HG03342 (cell line): ENCODE measurements at regions not wholly inside any gene's neighbourhood (a gene's known extent, or its start where the extent isn't known, plus 50 kb on each side); places are given as distances from the start of the nearest gene placed in this dataset.
"Not testable (repeated sequence)": the region's sequence is repeated elsewhere in the genome, so short reads cannot be mapped to it uniquely, and the experiment has no call there.

Experiments used
- ATAC-seq: cut with Tn5 transposase; IDR thresholded peaks from one replicate; pipeline ENCODE4 v1.9.1; 2021; ENCODE audit warnings: mild to moderate bottlenecking, moderate library complexity; ENCODE audit not compliant: unreplicated experiment

DNA sequence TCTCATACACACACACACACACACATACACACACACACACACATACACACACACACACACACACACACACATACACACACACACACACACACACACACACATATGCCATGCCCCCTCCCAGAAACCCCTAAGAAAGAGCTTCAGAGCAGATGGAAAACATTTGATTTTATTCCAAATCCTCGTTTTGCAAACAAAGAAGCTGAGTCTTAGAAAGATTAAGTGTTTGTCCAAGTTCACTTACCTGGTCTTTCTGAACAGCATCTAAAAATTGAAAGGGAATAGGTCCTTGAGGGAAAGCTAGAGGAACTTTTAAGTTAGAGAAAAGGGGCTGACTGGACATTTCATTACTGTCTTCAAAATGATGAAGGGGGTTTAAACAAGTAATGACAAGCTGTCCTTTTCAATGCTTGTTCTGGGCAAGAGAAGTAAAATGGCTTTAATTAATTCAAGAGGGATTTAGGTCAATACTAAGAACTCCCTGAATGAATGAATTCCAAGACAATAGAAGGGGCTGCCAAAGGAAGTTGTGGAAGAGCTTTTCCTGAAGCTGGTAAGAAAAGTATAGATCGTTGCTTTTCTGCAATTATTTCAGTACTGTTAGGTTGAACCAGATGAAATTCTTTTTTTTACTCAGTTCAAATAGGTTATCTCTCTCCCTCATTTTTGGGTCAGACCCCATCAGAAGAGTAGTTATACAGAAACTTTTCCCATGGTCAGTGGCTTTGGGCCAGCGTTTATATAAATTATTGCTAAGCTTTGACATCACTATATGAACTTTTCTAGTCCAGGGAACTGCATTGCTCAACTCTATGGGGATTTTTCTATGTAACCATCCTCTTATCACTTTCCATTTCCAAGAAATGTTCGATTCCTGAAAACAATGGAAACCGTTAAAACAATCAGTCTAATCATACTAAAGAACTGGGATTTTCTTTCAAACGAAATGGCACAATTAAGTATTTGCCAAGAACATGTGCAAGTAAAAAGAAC is 261.4 kb downstream of the MTERF1 start:
- no peak for ATAC-seq

DNA sequence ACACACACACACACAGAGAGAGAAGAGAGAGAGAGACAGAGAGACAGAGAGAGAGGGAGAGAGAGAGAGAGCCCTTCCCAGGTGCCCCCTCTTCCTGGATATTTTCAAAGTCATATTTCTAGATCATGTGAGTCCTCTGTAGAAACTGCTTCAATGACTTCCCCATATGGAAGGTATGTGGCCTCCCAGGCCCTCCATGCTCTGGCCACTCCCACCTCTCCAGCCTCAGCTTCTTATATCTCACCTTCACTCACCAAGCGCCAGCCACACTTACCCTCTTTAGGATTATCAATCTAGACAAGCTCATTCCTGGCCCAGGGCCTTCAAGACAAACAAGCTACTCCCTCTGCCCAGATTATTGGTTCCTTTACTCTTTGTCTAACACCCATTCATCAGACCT is 259.7 kb downstream of the MTERF1 start:
- no peak for ATAC-seq

DNA sequence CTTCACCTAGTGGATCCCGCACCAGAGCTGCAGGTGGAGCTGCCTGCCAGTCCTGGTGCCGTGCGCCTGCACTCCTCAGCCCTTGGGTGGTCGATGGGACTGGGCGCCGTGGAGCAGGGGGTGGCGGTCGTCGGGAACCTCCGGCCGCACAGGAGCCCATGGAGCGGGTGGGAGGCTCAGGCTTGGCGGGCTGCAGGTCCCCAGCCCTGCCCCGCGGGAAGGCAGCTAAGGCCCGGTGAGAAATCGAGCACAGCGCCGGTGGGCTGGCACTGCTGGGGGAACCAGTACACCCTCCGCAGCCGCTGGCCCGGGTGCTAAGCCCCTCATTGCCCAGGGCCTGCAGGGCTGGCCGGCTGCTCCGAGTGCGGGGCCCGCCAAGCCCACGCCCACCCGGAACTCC is 253.2 kb downstream of the MTERF1 start:
- not testable (repeated sequence) for ATAC-seq

DNA sequence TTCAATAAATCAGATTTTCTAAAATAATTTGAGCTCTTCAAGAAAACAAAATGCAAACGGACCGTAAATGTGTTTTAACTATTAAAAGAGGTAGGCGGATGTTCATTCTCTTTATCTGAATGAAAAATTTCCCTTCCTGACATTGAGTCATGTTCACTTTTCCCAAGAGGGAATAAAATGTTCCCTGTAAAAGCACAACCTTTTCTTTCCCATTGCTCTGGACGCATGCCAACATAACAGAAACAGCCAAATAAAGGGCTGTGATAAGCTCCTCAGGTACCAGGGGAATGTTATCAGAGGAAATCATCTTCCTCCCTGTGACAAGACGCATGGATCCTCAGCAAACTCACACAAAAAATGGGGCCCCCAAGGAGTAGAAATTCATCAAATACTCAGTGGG is 251.8 kb downstream of the MTERF1 start:
- ATAC-seq: no peak

DNA sequence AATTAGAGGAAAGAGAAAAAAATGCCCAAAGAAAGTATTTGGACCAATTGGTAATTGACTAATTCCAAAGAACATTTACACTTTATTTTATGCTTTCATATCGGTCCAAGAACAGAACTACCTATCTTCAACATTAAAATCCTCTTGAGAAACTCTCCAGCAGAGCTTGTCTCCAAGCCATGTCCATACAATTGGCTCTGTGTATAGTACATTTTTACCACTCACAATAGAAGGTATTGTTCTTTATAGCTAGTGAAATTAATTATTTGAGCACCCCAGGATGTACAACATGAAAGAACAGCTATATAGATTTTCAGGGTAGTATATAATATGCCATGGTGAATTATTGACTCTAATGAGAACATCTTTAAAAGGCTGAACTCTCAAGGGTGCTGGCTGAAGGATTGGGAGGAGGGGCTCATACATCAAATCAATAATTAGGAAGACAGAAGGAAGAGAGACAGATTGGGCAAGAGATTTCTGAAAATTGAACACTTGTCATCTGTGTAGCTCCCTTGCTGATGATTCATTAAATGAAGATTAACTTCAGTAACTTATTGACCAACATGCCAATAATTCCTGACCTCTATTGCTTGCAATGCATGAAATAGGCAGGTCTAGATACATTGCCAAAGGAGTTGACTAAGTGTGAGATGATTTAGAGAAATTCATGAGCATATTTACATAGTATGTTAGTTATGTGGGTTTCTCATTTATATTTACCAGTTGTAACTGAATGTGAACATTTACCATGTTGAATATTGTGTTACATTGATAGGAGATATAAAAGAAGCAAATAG is 249.7 kb downstream of the MTERF1 start:
- no peak for ATAC-seq

DNA sequence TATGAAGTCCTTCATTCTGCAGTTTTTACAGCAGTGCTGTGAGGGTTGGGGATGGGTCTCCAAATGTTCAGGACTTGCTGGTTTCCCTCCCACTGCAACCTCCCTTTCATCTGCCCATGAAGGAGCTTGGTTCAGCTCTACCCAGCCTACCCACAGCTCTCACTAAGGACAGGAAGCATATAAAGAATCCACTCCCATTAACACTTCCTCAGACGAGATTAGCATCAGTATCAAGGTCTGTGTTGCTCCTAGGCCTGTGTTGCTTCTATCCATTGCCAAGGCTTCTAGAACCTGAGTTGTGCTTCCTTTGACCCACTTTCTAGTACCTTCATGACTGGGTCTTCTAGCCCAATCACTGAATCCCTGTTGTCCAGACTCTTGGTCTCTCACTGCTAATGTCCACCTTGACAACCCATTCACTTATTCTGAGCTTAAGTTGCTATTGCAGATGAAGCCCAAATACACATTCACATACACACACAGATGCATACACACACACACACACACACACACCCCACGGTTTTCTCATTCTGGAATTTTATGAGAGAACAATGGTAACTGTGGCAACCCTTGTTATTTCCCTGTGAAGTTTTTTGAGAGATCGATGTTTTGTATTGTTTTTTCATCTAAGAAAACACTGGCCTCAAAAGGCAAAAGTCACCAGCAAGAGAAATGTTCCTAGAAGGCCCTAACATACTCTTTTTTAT is 248.1 kb downstream of the MTERF1 start:
- ATAC-seq: no peak

DNA sequence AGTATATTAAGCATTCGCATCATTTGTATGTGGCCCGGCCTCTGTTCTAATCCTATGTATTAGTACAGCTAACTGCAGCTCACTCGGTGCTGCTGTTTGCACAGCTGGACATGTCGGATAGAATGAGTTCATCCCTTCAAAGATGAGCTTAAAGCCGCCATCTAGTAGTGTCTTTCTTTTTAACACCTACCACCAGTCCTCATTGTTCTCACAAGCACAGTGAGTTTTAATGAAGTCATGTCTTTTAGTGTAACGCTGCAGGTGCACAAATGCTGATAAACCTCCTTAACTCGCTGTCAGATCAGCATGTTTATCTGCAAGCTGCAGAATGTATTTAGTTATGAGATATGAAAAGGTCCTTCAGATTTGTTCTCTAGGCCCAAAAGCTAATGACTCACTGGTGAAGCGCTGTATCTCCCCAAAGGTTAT is 247.5 kb downstream of the MTERF1 start:
- no peak for ATAC-seq

DNA sequence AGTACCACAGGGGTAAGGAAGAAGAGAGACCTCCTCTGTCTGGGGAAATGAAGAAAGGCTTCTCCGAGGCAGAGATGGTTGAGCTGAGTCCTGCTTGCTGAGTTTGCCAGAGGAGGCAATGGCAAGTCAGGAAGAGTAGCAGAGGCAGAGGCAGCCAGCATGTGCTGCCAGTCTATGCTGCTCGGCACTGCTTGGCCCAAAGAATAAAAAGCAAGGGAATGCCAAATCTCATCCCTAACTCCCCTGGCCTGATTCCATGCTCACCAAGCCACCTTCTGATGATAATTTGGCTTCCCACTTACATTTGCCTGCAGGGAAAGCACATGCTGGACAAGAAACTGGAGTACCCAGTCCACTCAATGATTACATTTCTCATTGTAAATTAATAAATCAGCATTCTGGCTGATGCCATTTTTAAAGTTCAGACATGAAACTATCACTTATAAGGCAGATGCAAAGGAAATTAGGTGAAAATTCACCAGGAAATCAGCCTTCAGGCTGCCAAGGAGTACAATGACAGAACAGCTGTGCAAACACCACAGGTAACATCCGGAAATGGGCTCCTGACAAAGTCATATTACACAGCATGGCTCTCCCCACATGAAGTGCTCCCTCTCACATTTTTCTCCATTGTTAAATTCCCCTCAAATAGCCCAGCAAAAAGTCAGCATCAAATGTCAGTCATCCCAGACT is 245.9 kb downstream of the MTERF1 start:
- no peak for ATAC-seq

DNA sequence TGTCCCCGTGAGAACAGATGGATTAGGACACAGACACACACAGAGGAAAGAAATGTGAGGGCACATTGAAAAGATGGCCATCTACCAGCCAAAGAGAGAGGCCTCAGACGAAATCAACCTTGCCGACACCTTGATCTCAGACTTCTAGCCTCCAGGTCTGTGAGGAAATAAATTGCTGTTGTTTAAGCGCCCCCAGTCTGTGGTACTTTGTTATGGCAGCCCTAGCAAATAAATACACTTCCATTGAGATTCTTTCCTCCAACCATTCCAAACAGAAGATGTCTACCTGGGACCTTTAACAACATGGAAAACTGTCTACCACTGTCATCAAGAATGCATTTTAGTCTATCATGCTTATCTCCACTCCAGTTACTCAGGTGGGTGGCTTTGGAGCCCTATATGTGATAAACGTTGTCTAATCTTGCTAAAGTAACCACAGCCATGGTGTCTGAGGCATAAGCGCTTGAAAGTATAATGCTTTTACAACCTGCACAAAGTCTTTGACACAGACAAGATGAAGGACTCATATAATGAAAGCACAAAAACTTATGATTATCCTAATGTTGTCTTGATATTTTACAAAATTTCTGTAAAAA is 244.3 kb downstream of the MTERF1 start:
- peak; percentile 68 for ATAC-seq

DNA sequence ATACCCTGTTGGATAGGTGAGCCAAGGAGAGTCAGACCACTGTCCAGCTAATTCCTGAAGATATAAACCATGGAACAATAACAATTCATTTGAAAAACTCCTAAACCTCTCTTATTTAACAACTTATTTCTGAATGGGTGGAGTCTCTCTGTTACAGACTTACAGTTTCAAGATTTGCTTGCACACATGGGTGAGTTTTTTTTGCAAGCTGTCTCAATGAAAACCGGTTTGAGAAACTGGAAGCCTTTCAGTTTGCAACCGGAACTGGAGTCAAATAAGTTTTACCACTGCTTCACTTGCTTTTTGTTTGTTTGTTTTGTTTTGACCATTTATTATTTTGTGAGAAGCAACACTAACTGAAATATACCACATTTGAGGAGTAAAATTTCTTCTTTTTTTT is 243.8 kb downstream of the MTERF1 start:
- no peak for ATAC-seq

DNA sequence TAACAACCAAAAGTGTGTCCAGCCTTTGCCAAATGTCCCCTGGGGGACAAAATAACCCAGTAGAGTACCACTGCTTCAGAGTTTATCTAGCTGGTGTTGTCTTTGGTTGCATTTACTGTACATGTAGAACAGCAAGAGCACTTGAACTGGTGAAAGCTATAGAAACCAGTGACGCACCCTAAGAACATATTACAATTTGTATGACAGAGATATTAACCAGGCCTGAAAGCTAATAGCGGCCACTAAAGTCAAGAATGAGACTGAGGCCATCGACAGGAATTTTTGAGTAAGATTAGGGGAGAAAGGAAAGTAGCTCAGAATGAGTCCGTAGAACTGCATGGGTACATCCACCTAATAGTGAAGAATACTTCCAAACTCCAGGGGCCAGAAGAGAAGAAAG is 236.2 kb downstream of the MTERF1 start:
- ATAC-seq: no peak

DNA sequence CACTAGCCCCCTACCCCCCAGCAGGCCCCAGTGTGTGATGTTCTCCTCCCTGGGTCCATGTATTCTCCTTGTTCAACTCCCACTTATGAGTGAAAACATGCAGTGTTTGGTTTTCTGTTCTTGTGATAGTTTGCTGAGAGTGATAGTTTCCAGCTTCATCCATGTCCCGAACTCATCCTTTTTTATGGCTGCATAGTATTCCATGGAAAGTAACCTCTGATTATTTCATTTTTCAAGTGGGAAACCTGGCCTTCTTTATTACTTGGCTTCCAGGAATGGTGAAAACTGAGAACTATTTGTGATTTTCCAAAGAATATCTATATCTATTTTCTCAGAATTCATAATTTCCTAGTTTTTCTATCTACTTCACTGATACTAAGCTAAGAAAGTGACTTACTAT is 235.0 kb downstream of the MTERF1 start:
- ATAC-seq: no peak

DNA sequence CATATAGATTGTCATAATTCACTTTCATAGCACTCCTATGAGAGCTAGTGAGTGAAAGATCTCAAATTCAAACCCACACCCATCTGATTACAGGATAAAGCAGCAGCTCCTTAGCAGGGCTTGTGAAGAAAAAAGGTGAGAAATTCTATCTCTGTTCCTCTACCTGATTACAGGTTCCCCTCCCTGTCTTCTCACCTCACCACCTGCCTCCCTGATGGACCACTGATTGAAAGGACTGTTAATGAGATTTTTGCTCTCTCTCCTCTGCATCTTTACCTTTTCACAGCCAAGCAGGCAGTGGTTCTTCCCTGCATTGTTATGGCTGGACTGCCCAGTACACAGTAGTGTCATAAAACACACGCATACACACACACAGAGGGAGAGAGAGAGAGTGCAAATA is 228.5 kb downstream of the MTERF1 start:
- no peak for ATAC-seq

DNA sequence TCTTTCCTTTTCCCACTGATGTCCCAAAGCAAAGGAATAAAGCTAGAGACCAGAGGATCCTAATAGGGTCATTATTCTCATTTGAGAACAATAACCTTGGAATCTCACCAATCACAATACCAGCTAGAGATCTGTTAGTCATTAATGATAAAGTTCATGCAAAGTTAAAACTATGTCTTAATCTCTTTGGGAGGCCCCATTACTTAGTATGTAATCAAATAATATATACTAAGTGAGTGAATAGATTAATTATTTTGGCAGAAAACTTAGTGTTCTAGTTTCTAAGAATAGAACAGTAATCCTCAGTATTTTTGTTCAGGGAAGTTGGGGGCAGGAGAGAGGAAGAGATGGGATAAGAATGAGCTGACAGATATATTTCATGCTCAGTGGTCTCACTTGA is 227.2 kb downstream of the MTERF1 start:
- ATAC-seq: no peak

DNA sequence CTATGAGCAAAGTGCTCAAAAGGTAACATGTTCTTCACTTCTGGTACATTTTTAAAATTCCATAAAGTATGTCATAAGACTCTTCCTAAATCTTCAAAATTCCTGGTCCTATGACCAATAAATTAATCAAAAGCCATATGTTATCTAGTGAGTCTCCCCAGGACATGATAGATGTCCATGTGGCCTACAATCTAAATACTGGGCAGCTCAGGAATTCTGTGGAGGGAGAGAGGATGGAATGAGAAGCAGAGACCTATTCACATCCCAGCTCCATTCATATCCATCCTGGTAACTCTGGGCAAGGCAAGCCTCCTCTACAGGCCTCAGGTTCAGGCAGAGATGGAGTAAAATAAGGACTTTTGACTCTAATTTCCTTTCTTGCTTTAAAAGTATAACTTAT is 224.8 kb downstream of the MTERF1 start:
- no peak for ATAC-seq

DNA sequence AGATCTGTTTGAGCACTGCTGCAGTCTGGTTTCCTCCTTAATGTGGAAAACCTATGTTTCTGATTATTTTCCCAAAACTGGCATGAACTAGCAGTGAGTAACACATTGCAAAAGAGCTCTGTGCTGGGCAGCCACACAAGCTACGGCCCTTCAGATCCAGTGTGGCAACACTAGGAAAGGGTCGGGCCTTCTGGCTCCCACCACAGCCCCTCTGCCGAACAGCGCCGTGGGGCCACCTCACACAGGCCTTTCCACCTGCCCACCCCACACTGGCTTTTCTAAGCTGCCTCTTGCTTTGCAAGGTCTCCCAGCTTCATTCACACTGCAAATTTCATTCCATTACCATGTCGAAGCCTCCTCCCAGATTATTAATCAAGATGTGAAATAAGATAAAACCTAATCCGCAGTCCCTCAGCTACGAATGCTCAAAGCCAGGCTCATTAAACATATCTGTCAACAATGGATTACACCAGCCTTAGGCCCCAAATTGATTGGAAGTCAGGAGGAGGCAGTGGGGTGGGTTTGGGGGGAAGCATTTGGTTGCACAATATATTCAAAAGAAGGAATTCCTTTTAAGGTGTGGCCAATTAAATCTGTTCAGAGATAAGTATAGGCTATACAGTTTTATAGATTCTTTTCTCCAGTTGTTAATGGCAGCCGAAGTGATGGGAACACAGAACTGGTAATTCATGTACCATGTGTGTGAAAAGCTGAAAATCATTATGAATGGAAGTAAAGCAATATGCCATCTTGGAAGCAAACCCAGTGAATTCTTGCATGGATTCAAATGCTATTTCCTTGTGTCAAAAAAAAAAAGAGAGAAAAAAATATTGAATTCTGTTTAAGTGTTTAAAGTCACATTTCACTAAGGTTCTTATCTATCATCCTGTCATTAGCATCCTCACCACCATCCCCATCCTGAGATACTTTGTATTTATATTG is 223.7 kb downstream of the MTERF1 start:
- ATAC-seq: no peak

DNA sequence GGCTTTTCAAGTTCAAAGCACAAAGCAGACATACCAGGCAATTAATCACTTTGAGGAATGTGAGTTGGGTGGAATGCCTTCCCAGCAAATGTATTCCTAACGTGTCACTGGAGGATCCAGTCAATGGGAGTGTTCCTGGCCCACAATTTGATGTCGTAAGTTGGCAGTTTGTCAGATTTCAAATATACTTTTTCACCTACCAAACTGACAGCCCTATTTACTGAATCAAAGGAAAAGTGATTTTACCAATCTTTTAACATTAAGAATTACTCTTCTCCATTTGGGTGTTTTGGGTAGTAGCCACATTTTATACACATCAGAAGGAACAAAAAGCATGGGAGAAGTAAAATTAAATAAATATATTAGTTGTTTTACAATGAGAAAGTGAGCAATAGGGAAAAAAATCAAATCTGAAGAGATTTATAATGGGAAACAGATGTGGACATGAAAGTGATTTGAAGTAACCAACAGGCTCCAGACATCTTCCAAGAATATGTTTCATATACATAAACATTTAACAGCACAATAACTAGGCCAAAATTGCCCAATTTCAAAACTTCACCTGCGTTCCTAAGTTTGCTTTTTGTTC is 222.9 kb downstream of the MTERF1 start:
- no peak for ATAC-seq

DNA sequence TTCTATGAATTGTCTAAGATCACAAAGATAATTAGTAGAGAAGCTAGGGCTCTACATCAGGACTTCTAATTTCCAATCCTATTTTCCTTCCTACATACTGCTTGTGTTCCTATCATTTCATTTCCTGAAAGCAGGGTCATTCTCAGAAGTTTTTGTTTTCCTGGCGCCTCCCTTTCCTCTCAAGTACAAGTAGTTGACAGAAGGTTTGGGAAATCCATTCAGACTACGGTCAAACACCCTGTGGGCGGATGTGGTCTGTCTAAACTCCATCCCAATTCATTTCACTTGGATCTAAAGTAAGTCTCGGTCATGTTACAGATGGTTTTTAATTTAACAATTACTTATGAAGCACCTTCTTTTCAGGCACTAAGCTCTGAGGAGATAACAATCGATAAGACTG is 221.4 kb downstream of the MTERF1 start:
- no peak for ATAC-seq
